Prostate gland (tissue), 2 donors: ENCODE measurements at regions not wholly inside any gene's neighbourhood (a gene's known extent, or its start where the extent isn't known, plus 50 kb on each side); places are given as distances from the start of the nearest gene placed in this dataset.

Experiments
- DNase-seq: peaks from one replicate; pipeline ENCODE4 v3.0.0-alpha.2; 2019; ENCODE audit warnings: low spot score
- H3K27ac ChIP-seq, 2 donors: fragments of 200-600 bp; sonication (generic); 2 replicates each; pipeline ENCODE4 v1.5.1; 2017 to 2019
- H3K27me3 ChIP-seq: fragments of 200-600 bp; sonication (generic); replicated peaks from 2 replicates; pipeline ENCODE4 v1.5.1; 2019; ENCODE audit not compliant: insufficient read depth
- H3K36me3 ChIP-seq, 2 donors: fragments of 200-600 bp; sonication (generic); 1 replicate in 1 of 2; 2 replicates in 1 of 2; pipeline versions ENCODE4 v1.5.1 to v1.8.1; 2017 to 2019
- H3K4me1 ChIP-seq: fragments of 200-600 bp; sonication (generic); replicated peaks from 2 replicates; pipeline ENCODE4 v1.5.1; 2019
- H3K4me3 ChIP-seq, 2 donors: fragments of 200-600 bp; sonication (generic); 2 replicates each; pipeline ENCODE4 v1.5.1; 2017 to 2019
- H3K9me3 ChIP-seq: fragments of 200-600 bp; sonication (generic); 2 replicates; pipeline ENCODE4 v1.5.1; 2017
- CTCF ChIP-seq, 4 experiments: fragments of 200-600 bp in 2 of 4; fragments of 450-650 bp in 2 of 4; sonication (generic) in 2 of 4; IDR thresholded peaks; 1 replicate in 3 of 4; 2 replicates in 1 of 4; pipeline ENCODE4 v1.5.1; 2016 to 2019; ENCODE audit warnings: antibody characterized with exemption in 4 of 4, mild to moderate bottlenecking in 2 of 4, moderate library complexity in 2 of 4
- POLR2A ChIP-seq: fragments of 450-650 bp; IDR thresholded peaks from one replicate; pipeline ENCODE4 v1.6.1; 2016; ENCODE audit warnings: antibody characterized with exemption, mild to moderate bottlenecking
- POLR2AphosphoS5 ChIP-seq: sonication (generic); formaldehyde crosslinking; IDR thresholded peaks from one replicate; pipeline ENCODE4 v1.6.1; 2017; ENCODE audit warnings: antibody characterized with exemption
- WGBS: methylation state at CpG from one replicate; pipeline ENCODE4 v1.1.5; 2018; 5-methylcytosine and 5-hydroxymethylcytosine counted together
- intact Hi-C: fragments of 100-400 bp; cut with DNase I; formaldehyde crosslinking; loops from one replicate; pipeline ENCODE4 v1.14.2; 2022

GRCh38 chr2:95728878-95729596 is 137.2 kb downstream of the TRIM43 start:
- 20% methylated on average over 8 of the region's 8 CpGs for WGBS
- TF ChIP-seq POLR2AphosphoS5 (peak; percentile 41), POLR2A (no peak), CTCF (IDR thresholded peaks at IDR 0.05) (peak; percentile 48 to 90 (median 79))
- peak; percentile 72 for DNase-seq
- Histone ChIP-seq H3K9me3 (no peaks in the 10 kb centered on the region), H3K4me3 (no peak overlapping the region), H3K27me3 (no peaks in the 10 kb centered on the region), H3K27ac (no peak overlapping the region), H3K4me1 (no peaks in the 10 kb centered on the region), H3K36me3 (no peaks in the 10 kb centered on the region)
- intact Hi-C loops, result loop anchor here (1.0 to 5.0 kb wide), 2 partner anchors 315 to 382 kb away; no protein-coding TSS in a partner anchor

- TF ChIP-seq POLR2A, result no peak
- no peak for TF ChIP-seq POLR2AphosphoS5
- TF ChIP-seq CTCF (IDR thresholded peaks at IDR 0.05), result no peak
- intact Hi-C loops, result loop anchor here (1.0 to 5.0 kb wide), 2 partner anchors 315 to 382 kb away; no protein-coding TSS in a partner anchor
- DNase-seq, result no peak
- 97% methylated on average over 2 of the region's 2 CpGs for WGBS
- no peak overlapping the region for H3K4me3 ChIP-seq
- H3K27ac ChIP-seq, result no peak overlapping the region
- no peaks in the 10 kb centered on the region for H3K36me3 ChIP-seq
- no peaks in the 10 kb centered on the region for H3K27me3 ChIP-seq
- no peaks in the 10 kb centered on the region for H3K9me3 ChIP-seq
- no peaks in the 10 kb centered on the region for H3K4me1 ChIP-seq
Observed at GRCh38 chr2:95729597-95729955, 137.8 kb downstream of the TRIM43 start.

GRCh38 chr2:95730813-95731212 is 139.0 kb downstream of the TRIM43 start:
- TF ChIP-seq CTCF (IDR thresholded peaks at IDR 0.05), result no peak
- TF ChIP-seq POLR2AphosphoS5, result no peak
- TF ChIP-seq POLR2A, result no peak
- 86% methylated on average over 9 of the region's 9 CpGs for WGBS
- H3K36me3 ChIP-seq, result no peaks in the 10 kb centered on the region
- no peaks in the 10 kb centered on the region for H3K9me3 ChIP-seq
- no peaks in the 10 kb centered on the region for H3K27me3 ChIP-seq
- H3K4me3 ChIP-seq, result no peak overlapping the region
- no peak overlapping the region for H3K27ac ChIP-seq
- H3K4me1 ChIP-seq, result no peaks in the 10 kb centered on the region
- intact Hi-C loops, result no loop called here
- DNase-seq, result no peak

DNA sequence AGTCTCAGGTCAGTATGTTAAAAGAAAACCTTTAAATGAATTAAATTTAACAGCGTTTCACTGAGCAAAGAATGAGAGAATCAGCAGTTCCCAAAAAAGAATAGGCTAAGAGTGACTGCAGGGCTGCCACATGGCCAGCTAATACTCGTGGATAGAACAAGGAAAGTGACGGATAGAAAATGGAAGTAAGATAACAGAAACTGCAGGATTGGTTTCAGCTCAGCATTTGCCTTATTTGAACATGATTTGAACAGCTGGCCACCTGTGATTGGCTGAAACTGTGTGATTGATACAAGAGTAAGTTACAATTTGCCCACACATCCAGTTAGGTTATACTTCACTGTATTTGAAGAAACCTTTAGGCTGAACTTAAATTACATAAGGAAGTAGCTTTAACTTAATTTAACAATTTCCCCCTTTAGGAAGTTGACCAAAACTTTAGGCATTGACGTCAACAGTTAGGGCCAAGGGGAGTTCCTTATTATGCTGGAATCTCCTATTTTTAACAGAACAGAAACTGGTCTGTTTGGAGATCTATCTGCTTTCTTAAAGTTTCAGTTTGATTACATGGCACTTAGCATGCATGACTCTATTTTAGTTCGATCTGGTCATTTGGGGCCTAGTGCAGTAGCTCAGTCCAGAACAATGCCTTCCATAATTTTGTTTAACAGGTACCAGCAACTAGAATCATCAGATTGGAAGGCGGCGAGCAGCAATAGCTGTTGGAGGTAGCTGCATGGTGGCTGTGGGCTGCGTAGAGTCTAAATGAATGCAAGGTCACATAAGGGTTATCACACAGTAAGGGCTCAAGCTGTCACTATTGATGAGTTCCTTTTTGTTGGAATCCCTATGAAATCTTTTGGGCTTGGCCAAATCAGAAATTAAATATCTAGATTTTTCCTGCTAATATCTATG is 143.4 kb downstream of the TRIM43 start:
- no peak overlapping the region for H3K4me3 ChIP-seq
- 82% methylated on average over 8 of the region's 8 CpGs for WGBS
- H3K9me3 ChIP-seq, result no peaks in the 10 kb centered on the region
- DNase-seq, result no peak
- H3K27ac ChIP-seq, result no peak overlapping the region
- intact Hi-C loops, result no loop called here
- H3K4me1 ChIP-seq, result no peaks in the 10 kb centered on the region
- no peaks in the 10 kb centered on the region for H3K36me3 ChIP-seq
- no peak for TF ChIP-seq POLR2A
- no peak for TF ChIP-seq CTCF (IDR thresholded peaks at IDR 0.05)
- no peak for TF ChIP-seq POLR2AphosphoS5
- H3K27me3 ChIP-seq, result no peaks in the 10 kb centered on the region
